WTC11 (cell line): ENCODE measurements at regions not wholly inside any gene's neighbourhood (a gene's known extent, or its start where the extent isn't known, plus 50 kb on each side); places are given as distances from the start of the nearest gene placed in this dataset.

Experiments
- ATAC-seq: fragments of 200-7000 bp; cut with Tn5 transposase; 2 replicates; pipeline ENCODE4 v1.10.0; 2021; ENCODE audit warnings: mild to moderate bottlenecking, moderate library complexity
- CTCF ChIA-PET: fragments of 300-600 bp; sonication (Branson Sonifier 250); formaldehyde crosslinking; loops from one replicate; lab custom pipeline; 2021; ENCODE audit warnings: antibody characterized with exemption; lab: Charles Lee
- POLR2A ChIA-PET: fragments of 350-600 bp; sonication (Branson Sonifier 250); formaldehyde crosslinking; loops from one replicate; lab custom pipeline; 2021; ENCODE audit warnings: antibody characterized with exemption; lab: Charles Lee
- DNase-seq: peaks from one replicate; pipeline ENCODE4 v3.0.0; 2021; ENCODE audit warnings: low spot score
- H3K27ac Mint-ChIP-seq: 2 replicates; pipeline ENCODE4 v1.8.0; 2021; ENCODE audit warnings: mixed read lengths
- H3K27me3 Mint-ChIP-seq: 2 replicates; pipeline ENCODE4 v1.8.0; 2021; ENCODE audit warnings: low read depth, mild to moderate bottlenecking, moderate library complexity, mixed read lengths
- H3K36me3 Mint-ChIP-seq: 2 replicates; pipeline ENCODE4 v1.8.0; 2021; ENCODE audit warnings: mixed read lengths
- H3K4me1 Mint-ChIP-seq: 2 replicates; pipeline ENCODE4 v1.8.0; 2022; ENCODE audit warnings: mixed read lengths
- H3K4me3 Mint-ChIP-seq: 2 replicates; pipeline ENCODE4 v1.8.0; 2021; ENCODE audit warnings: mild to moderate bottlenecking, moderate library complexity, mixed read lengths
- H3K9me3 Mint-ChIP-seq: 2 replicates; pipeline ENCODE4 v1.8.0; 2021; ENCODE audit warnings: mixed read lengths
- CTCF ChIP-seq: fragments of 200-600 bp; IDR thresholded peaks from 2 replicates; pipeline ENCODE4 v1.8.0; 2022; ENCODE audit warnings: antibody characterized with exemption
- E2F4 ChIP-seq: sonication (generic); formaldehyde crosslinking; IDR thresholded peaks from 2 replicates; pipeline ENCODE4 v1.8.1; 2022; ENCODE audit warnings: low read depth, mild to moderate bottlenecking, moderate library complexity, missing genetic modification reagents, borderline replicate concordance
- EMX1 ChIP-seq: fragments of 250-450 bp; sonication (Bioruptor Pico); IDR thresholded peaks from 2 replicates; pipeline ENCODE4 v1.8.0; 2021; ENCODE audit warnings: mild to moderate bottlenecking
- JUN ChIP-seq: sonication (generic); formaldehyde crosslinking; IDR thresholded peaks from 2 replicates; pipeline ENCODE4 v1.8.0; 2023; ENCODE audit warnings: mild to moderate bottlenecking, missing genetic modification reagents
- MXD4 ChIP-seq: fragments of 250-450 bp; sonication (Bioruptor Pico); IDR thresholded peaks from 2 replicates; pipeline ENCODE4 v1.8.0; 2021; ENCODE audit warnings: mild to moderate bottlenecking, moderate library complexity, borderline replicate concordance
- NFE2L1 ChIP-seq: sonication (generic); formaldehyde crosslinking; IDR thresholded peaks from 2 replicates; pipeline ENCODE4 v1.8.1; 2023; ENCODE audit warnings: missing genetic modification reagents
- NFYB ChIP-seq: sonication (generic); formaldehyde crosslinking; conservative IDR thresholded peaks from 2 replicates; pipeline ENCODE4 v1.8.0; 2022; ENCODE audit warnings: low read depth, missing genetic modification reagents
- NR2C2 ChIP-seq: sonication (generic); formaldehyde crosslinking; IDR thresholded peaks from 2 replicates; pipeline ENCODE4 v1.8.0; 2022; ENCODE audit warnings: mild to moderate bottlenecking, missing genetic modification reagents
- RELA ChIP-seq: sonication (generic); formaldehyde crosslinking; IDR thresholded peaks from 2 replicates; pipeline ENCODE4 v1.8.1; 2022; ENCODE audit warnings: missing genetic modification reagents, mild to moderate bottlenecking, borderline replicate concordance
- SOX15 ChIP-seq: fragments of 250-450 bp; sonication (Bioruptor Pico); IDR thresholded peaks from 2 replicates; pipeline ENCODE4 v1.9.0; 2021; ENCODE audit warnings: mild to moderate bottlenecking
- SP1 ChIP-seq: sonication (generic); formaldehyde crosslinking; conservative IDR thresholded peaks from 2 replicates; pipeline ENCODE4 v1.8.1; 2022; ENCODE audit warnings: missing genetic modification reagents
- TEAD1 ChIP-seq: sonication (generic); formaldehyde crosslinking; IDR thresholded peaks from 2 replicates; pipeline ENCODE4 v1.8.0; 2022; ENCODE audit warnings: mild to moderate bottlenecking, missing genetic modification reagents
- ZNF121 ChIP-seq: sonication (generic); formaldehyde crosslinking; IDR thresholded peaks from 2 replicates; pipeline ENCODE4 v1.8.0; 2023; ENCODE audit warnings: missing genetic modification reagents
- ZNF281 ChIP-seq: sonication (generic); formaldehyde crosslinking; IDR thresholded peaks from 2 replicates; pipeline ENCODE4 v1.8.0; 2023; ENCODE audit warnings: mild to moderate bottlenecking, missing genetic modification reagents
- ZNF425 ChIP-seq: fragments of 250-450 bp; sonication (Bioruptor Pico); conservative IDR thresholded peaks from 2 replicates; pipeline ENCODE4 v1.9.0; 2021; ENCODE audit warnings: mild to moderate bottlenecking
- TF ChIP-seq, protein P1 (sequence below): sonication (generic); formaldehyde crosslinking; IDR thresholded peaks from 2 replicates; pipeline ENCODE4 v1.8.0; 2022; ENCODE audit warnings: mild to moderate bottlenecking, missing genetic modification reagents
- TF ChIP-seq, protein P2 (sequence below): sonication (generic); formaldehyde crosslinking; IDR thresholded peaks from 2 replicates; pipeline ENCODE4 v1.8.1; 2023; ENCODE audit warnings: mild to moderate bottlenecking, missing genetic modification reagents, moderate library complexity

DNA sequence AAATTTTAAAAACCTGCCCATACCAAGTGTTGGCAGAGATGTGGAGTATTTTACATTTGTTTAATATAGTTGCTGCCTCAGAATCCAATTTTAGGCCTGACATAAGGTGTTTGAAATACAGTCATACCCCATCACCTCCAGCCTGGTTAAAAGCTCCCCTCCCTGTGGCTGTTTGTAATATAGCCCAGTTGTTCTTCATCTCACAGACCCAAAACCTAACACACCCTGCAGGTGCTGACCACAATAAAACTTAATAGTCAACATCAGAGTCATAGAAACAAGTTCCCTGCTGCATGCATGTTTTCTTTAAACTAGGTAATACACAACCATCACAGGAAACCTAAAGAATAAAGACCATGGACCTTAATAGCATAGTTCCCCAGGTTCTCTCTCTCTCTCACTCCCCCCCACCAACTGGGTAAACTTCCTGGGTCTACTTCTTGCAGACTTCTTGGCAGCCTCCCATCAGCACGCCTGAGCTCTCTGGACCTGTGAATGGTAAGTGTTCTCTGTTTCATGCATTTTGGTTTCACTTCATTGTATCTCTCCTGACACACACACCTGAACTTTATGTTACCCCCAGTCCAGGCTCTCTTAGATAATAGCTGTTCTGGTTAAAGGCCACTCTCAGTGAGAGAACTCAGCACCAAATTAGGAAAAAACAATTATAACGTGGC lies 1369.9 kb downstream of the EFNB2 start:
- Mint-ChIP-seq H3K4me3 (no peak overlapping the region), H3K36me3 (no peaks in the 10 kb centered on the region)
- no peak for ATAC-seq
- CTCF ChIA-PET, result no interaction called here
- no peak for TF ChIP-seq SP1
- no peak for TF ChIP-seq RELA (CRISPR knock-in tag)
- no peak for TF ChIP-seq SOX15 (CRISPR knock-in tag)
- TF ChIP-seq NR2C2 (CRISPR knock-in tag), result no peak
- no peak for TF ChIP-seq E2F4 (CRISPR knock-in tag)
- TF ChIP-seq, protein P1, sequence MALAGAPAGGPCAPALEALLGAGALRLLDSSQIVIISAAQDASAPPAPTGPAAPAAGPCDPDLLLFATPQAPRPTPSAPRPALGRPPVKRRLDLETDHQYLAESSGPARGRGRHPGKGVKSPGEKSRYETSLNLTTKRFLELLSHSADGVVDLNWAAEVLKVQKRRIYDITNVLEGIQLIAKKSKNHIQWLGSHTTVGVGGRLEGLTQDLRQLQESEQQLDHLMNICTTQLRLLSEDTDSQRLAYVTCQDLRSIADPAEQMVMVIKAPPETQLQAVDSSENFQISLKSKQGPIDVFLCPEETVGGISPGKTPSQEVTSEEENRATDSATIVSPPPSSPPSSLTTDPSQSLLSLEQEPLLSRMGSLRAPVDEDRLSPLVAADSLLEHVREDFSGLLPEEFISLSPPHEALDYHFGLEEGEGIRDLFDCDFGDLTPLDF (CRISPR knock-in tag), result no peak
- no peak for TF ChIP-seq CTCF
- no peak for TF ChIP-seq NFE2L1 (CRISPR knock-in tag)
- TF ChIP-seq NFYB (CRISPR knock-in tag), result no peak
- no peak for TF ChIP-seq ZNF425
- TF ChIP-seq, protein P2, sequence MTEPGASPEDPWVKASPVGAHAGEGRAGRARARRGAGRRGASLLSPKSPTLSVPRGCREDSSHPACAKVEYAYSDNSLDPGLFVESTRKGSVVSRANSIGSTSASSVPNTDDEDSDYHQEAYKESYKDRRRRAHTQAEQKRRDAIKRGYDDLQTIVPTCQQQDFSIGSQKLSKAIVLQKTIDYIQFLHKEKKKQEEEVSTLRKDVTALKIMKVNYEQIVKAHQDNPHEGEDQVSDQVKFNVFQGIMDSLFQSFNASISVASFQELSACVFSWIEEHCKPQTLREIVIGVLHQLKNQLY, result no peak
- no peak for TF ChIP-seq EMX1 (CRISPR knock-in tag)
- TF ChIP-seq MXD4, result no peak
- TF ChIP-seq TEAD1 (CRISPR knock-in tag), result no peak
- TF ChIP-seq ZNF281 (CRISPR knock-in tag), result no peak
- TF ChIP-seq JUN (CRISPR knock-in tag), result no peak
- no peak for TF ChIP-seq ZNF121 (CRISPR knock-in tag)
- TF ChIP-seq, all 79 proteins: peak for 0
- POLR2A ChIA-PET, result no interaction called here
- Mint-ChIP-seq H3K27me3 (no peaks in the 10 kb centered on the region), H3K9me3 (no peaks in the 10 kb centered on the region), H3K4me1 (0 out of 2 replicates have a peak, but pooled peaks cover 3% of the 10 kb centered on the region), H3K27ac (no peak overlapping the region)
- DNase-seq, result no peak
